HL-60/S4 treated with retinoic acid at 250 ng/mL for 4 days and 3 days (cell line): ENCODE measurements at regions not wholly inside any gene's neighbourhood (a gene's known extent, or its start where the extent isn't known, plus 50 kb on each side); places are given as distances from the start of the nearest gene placed in this dataset.
"Not testable (repeated sequence)": the region's sequence is repeated elsewhere in the genome, so short reads cannot be mapped to it uniquely, and the experiment has no call there.

Experiments used
- in situ Hi-C: fragments of 300-500 bp; cut with MboI; formaldehyde crosslinking; loops from 2 replicates; pipeline ENCODE4 v1.7.0; 2022; ENCODE audit warnings: low sequenced_read_pairs

- in situ Hi-C loops, result no loop called here
Measured at GRCh38 chr2:217361483-217361880, 501.6 kb upstream of the TNP1 start.

- in situ Hi-C loops, result no loop called here
Measured at GRCh38 chr2:217360781-217361482, 501.1 kb upstream of the TNP1 start.

- in situ Hi-C loops, result no loop called here
Measured at GRCh38 chr2:217360111-217360510, 500.2 kb upstream of the TNP1 start.

- in situ Hi-C loops, result no loop called here
Measured at GRCh38 chr2:217357886-217358620, 498.2 kb upstream of the TNP1 start.

- in situ Hi-C loops, result no loop called here
Measured at GRCh38 chr2:217356781-217357180, 496.9 kb upstream of the TNP1 start.

GRCh38 chr2:217356142-217356541 is 496.3 kb upstream of the TNP1 start:
- in situ Hi-C loops, result no loop called here

GRCh38 chr2:217353591-217353990 is 493.7 kb upstream of the TNP1 start:
- in situ Hi-C loops, result no loop called here

- in situ Hi-C loops, result no loop called here
Measured at GRCh38 chr2:217351378-217351777, 491.5 kb upstream of the TNP1 start.

- in situ Hi-C loops, result no loop called here
Measured at GRCh38 chr2:217349251-217349650, 489.4 kb upstream of the TNP1 start.

GRCh38 chr2:217347630-217348029 is 487.8 kb upstream of the TNP1 start:
- in situ Hi-C loops, result not testable (repeated sequence)

- in situ Hi-C loops, result not testable (repeated sequence)
Measured at GRCh38 chr2:217346043-217346442, 486.2 kb upstream of the TNP1 start.

GRCh38 chr2:217340899-217341298 is 481.0 kb upstream of the TNP1 start:
- in situ Hi-C loops, result no loop called here

- in situ Hi-C loops, result no loop called here
Measured at GRCh38 chr2:217340176-217340575, 480.3 kb upstream of the TNP1 start.

- in situ Hi-C loops, result no loop called here
Measured at GRCh38 chr2:217339753-217340152, 479.9 kb upstream of the TNP1 start.

- in situ Hi-C loops, result no loop called here
Measured at GRCh38 chr2:217338306-217338916, 478.5 kb upstream of the TNP1 start.

- in situ Hi-C loops, result no loop called here
Measured at GRCh38 chr2:217337771-217338170, 477.9 kb upstream of the TNP1 start.

- in situ Hi-C loops, result no loop called here
Measured at GRCh38 chr2:217336694-217337093, 476.8 kb upstream of the TNP1 start.

GRCh38 chr2:217335341-217335966 is 475.6 kb upstream of the TNP1 start:
- in situ Hi-C loops, result no loop called here

- in situ Hi-C loops, result no loop called here
Measured at GRCh38 chr2:217334561-217334960, 474.7 kb upstream of the TNP1 start.

- in situ Hi-C loops, result no loop called here
Measured at GRCh38 chr2:217332866-217333265, 473.0 kb upstream of the TNP1 start.

GRCh38 chr2:217332417-217332791 is 472.5 kb upstream of the TNP1 start:
- in situ Hi-C loops, result no loop called here
